ENCODE measurements at regions not wholly inside any gene's neighbourhood (a gene's known extent, or its start where the extent isn't known, plus 50 kb on each side); places are given as distances from the start of the nearest gene placed in this dataset.

- TF ChIP-seq CTCF (IDR thresholded peaks at IDR 0.05) (no peak), ZFX (IDR thresholded peaks at IDR 0.05; ENCODE audit: borderline replicate concordance) (no peak)
Observed at GRCh38 chr22:49164773-49165320, 662.8 kb downstream of the BRD1 start.
